HG03097 (cell line): ENCODE measurements at regions not wholly inside any gene's neighbourhood (a gene's known extent, or its start where the extent isn't known, plus 50 kb on each side); places are given as distances from the start of the nearest gene placed in this dataset.
"Not testable (repeated sequence)": the region's sequence is repeated elsewhere in the genome, so short reads cannot be mapped to it uniquely, and the experiment has no call there.

Experiments
- ATAC-seq: cut with Tn5 transposase; IDR thresholded peaks from one replicate; pipeline ENCODE4 v1.9.1; 2021; ENCODE audit not compliant: unreplicated experiment, low FRiP score

DNA sequence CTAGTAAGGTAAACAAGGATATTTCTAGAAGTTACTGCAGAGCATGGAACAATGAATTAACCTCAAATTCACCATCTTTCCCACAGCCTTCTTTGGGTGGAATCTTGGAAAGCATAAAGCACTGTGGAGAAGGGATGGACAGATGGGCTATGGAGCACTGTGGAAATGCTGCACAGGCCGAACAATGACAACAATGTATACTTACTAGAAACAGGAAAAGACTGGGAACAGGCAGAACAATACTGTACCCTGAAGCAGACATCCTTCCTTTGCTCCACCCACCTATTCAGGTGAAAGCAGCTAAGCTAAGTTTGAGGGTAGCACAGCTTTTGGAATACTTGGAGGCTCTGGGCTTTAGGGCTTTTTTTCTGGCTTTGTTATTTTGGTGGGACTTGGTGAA is 250.6 kb upstream of the KLF8 start:
- ATAC-seq = no peak

GRCh38 chrX:55996649-55997048 is 235.5 kb upstream of the KLF8 start:
- no peak for ATAC-seq

- ATAC-seq = no peak
These were observed 232.0 kb upstream of the KLF8 start for GRCh38 chrX:56000174-56000573.

- no peak for ATAC-seq
These were observed 231.4 kb upstream of the KLF8 start for GRCh38 chrX:56000729-56001128.

DNA sequence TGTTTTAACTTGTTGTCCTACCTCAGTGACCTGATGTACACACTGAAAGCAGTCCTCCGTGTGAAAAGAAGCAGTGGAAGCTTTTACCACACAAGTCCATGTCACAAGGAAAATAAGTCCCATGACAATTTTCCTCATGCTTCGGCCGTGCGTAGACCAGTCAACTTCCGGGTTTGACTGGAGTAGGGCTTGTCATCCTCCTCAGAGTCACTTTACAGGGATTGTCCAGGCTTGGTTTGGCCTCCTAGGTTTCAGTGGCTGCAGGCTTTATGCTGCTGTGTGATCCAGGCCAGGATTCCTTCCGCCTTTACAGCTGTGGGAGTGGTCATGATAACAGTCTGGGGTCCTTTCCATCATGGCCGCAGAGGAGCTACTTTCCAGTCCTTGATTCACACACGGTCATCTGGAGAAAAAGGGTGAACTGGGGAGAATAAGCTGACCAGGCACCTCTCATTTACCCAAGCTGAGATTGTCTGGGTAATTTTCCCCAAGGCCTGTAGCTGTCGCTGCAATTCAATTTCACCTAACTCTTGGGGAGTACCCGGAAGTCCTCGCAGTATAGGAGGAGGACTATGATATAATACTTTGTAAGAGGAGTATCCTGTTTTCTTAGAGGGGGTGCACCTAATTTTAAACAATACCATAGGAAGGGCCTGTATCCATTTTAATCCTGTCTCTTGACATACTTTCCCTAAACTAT is 206.1 kb upstream of the KLF8 start:
- ATAC-seq = no peak

DNA sequence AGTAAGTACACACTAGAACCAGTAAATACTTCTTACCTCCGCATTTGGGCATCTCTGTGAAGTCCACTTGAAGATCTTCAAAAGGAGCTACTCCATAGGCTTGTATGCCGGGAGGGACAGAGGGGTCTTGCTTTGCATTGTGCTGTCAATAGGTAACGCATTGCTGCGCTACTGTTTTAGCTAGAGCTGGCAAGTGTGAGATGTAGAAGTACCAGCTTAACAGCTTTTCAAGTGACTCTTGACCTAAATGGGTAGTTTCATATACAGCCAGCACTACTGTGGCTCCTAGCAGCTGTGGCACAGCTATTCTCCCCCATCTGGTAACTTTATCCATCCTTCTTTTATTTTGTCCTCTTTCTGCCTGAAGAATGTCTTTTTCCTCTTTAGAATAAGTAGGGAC is 205.3 kb upstream of the KLF8 start:
- ATAC-seq = no peak

- no peak for ATAC-seq
These were observed 203.0 kb upstream of the KLF8 start for GRCh38 chrX:56029188-56029587.

- no peak for ATAC-seq
These were observed 202.5 kb upstream of the KLF8 start for GRCh38 chrX:56029691-56030090.

DNA sequence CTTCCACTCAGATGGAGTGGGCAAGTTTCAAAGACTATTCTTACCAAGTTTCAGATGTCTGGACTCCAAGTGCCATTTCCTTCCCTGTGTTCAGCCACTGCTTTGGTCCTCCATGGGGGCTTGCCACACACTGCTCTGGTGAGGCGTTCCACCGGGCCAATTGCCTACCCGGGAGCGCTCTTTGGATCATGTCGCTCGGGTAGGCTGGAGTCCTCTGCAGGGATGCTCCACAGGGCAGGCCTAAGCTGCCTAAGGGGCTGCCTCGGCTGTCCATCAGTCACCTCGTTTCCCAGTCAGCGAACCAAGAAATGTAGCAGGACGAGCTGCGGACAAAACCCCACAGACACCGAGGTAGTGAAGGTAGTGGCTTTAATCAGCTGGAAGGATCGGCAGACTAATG is 200.7 kb upstream of the KLF8 start:
- ATAC-seq = no peak

DNA sequence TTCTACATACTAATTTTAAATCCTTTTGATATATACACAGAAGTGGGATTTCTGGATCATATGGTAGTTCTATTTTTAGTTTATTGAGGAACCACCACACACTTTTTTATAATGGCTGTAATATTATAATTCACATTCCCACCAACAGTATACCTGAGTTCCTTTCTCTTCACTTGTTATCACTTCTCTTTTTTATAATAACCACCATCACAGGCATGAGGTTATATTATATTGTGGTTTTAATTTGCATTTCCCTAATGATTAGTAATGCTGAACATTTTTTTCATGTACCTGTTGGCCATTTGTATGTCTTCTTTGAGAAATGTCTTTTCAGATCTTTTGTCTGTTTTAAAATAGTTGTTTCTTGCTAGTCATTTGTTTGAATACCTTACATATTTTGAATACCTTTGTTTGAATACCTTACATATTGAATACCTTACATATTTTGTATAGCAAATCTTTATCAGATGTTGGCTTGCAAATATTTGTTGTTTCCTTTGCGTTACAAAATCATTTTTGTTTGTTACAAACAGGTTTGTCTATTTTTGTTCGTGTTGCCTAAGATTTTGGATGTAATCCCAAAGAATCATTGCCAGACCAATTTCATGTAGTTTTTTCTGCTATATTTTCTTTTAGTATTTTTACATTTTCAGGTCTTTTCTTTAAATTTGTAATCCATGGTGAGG is 198.5 kb upstream of the KLF8 start:
- ATAC-seq = no peak

DNA sequence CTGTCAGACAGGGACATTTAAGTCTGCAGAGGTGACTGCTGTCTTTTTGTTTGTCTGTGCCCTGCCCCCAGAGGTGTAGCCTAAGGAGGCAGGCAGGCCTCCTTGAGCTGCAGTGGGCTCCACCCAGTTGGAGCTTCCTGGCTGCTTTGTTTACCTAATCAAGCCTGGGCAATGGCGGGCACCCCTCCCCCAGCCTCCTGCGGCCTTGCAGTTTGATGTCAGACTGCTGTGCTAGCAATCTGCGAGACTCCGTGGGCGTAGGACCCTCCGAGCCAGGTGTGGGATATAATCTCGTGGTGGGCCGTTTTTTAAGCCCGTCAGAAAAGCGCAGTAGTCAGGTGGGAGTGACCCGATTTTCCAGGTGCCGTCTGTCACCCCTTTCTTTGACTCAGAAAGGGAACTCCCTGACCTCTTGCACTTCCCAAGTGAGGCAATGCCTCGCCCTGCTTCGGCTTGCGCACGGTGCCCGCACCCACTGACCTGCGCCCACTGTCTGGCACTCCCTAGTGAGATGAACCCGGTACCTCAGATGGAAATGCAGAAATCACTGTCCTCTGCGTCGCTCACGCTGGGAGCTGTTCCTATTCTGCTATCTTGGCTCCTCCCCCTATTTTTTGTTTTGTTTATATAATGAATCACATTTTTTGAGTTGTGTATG is 179.4 kb upstream of the KLF8 start:
- not testable (repeated sequence) for ATAC-seq

DNA sequence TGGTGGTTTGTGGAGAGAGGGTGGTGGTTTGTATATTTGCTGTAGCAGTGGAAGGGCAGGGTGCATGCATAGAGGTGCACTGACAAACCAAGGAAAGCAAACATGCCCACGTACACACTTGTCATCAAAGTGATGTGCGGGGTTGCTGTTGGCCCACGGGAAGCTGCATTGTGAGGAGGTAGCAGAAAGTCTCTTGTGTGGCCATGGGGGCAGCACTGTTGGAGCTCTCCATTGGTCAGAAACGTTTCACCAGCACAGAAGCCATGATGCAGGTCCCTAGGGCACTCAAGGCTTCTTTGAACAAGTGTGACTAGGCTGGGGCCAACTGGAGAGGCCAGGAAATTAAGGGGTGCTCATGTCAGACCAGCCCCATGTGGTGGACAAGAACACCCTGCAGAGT is 174.8 kb upstream of the KLF8 start:
- no peak for ATAC-seq

DNA sequence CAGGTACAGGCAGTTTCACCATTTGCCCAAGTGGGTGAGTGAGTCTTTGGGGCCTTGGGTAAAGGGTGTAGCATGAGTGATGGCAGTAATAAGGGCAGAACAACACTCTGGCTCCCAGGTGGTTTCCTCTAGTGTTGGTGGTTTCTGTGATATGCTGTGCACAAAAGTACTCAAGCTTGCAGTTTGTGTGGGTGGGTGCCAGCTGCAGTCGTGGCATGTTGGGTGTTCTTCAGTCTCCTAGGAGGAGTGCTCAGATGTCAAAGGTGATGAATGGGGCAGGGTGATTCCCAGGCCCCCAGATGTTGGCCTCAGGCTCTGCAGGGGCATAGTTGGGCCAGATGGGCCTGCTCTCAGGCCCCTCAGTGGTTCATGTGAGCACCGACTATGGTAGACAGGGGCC is 166.1 kb upstream of the KLF8 start:
- ATAC-seq = no peak

GRCh38 chrX:56068274-56068758 is 163.8 kb upstream of the KLF8 start:
- peak; percentile 51 for ATAC-seq

DNA sequence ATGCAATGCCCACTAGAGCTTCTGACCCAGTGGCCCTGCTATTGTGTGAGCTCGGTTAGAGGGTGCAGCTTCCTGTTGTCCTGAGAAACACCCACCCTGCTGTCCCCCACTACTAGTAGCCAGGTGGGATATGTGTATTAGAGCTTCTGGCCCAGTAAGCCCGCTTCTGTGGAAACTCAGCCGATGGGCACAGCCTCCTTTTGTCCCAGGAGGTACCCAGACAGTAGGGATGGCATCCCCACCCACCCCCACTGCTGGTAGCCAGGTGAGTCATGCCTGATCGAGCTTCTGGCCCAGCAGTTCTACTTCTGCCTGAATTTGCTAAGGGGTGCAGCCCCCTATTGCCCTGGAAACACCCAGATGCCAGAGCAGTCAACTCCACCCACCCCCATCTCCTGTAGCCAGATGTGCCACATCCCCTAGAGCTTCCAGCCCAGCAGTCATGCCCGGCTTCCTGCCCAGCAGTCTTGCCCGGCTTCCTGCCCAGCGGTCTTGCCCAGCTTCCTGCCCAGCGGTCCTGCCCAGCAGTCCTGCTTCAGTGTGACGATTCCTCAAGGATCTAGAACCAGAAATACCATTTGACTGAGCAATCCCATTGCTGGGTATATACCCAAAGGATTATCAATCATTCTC is 162.7 kb upstream of the KLF8 start:
- no peak for ATAC-seq

DNA sequence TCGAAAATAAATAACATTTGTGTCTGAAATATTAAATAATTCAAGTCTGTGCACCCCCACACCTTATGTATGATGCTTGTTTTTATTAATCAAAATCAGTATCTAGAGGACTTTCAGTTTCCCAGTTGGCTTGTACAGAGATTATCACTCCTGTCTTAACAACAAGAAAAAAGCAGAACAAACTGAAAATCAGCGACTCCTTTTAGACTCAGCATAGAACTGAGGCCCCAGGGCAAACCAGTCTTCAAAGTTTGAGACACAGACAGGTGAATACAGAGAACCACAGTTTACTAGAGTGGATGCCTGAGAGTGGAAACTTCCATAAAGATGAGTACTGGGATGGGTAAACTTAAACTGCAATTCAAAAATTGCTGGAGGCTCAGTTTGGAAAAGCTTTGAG is 142.8 kb upstream of the KLF8 start:
- no peak for ATAC-seq

DNA sequence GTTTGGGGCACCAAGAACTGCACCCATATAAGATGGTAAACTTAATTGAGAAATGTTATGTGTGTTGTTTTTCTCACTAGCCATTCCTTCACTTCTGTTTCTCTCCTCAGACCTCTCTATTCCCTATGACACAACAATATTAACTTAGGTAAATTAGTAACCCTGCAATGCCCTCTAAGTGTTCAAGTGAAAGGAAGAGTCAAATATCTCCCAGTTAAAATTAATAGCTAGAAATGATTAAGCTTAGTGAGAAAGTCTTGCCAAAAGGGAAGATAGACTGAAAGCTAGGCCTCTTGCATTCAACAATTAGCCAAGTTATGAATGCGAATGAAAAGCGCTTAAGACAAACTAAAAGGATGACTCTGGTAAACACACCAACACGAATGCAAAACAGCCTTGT is 132.9 kb upstream of the KLF8 start:
- ATAC-seq = no peak

- no peak for ATAC-seq
These were observed 124.8 kb upstream of the KLF8 start for GRCh38 chrX:56107320-56107719.

- ATAC-seq = no peak
These were observed 118.2 kb upstream of the KLF8 start for GRCh38 chrX:56113785-56114436.

DNA sequence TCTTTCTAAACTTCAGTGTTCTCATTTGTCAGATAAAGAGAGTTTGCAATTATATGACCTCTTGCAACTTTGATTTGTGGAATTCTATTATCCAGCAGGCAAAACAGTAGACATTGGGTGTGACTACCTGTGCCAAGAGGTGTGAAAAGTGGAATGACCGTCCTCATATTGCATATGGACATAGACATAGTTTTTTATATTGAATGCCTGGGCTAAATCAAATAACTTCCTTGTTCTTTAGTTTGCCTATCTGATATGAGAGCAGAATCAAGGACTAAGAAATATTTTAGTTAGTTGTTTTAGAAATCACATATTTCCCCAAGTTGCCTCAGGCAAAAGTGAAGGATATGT is 117.7 kb upstream of the KLF8 start:
- ATAC-seq = no peak

DNA sequence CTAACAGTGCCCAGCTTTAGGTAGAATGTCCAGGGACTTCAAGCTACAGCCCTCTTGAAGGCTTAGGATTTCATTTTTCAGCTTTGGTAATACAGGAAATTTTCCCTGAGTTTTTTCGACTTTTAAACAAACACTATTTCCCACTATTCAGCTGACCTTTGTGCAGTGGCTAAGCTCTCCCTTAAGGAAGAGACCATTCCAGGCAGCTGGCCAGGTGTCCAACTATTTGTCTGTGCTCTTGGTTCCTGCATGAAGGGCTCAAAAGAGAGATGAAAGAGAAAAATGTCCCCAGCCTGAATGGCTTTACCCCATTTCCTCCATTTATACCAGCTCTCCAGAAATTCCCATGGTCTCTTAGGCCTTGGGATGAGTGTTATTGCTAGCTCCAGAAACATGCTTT is 111.9 kb upstream of the KLF8 start:
- no peak for ATAC-seq
